OCI-LY7 (cell line): ENCODE measurements at regions not wholly inside any gene's neighbourhood (a gene's known extent, or its start where the extent isn't known, plus 50 kb on each side); places are given as distances from the start of the nearest gene placed in this dataset.

Experiments used
- EZH2phosphoT487 ChIP-seq: fragments of 200-600 bp; sonication (generic); IDR thresholded peaks from 2 replicates; pipeline ENCODE4 v1.6.1; 2018; ENCODE audit warnings: low read depth, borderline replicate concordance, mild to moderate bottlenecking, mixed run types, antibody characterized with exemption, low read length, moderate library complexity, mixed read lengths
- TF ChIP-seq, protein P1 (sequence below): fragments of 200-600 bp; sonication (generic); conservative IDR thresholded peaks from 2 replicates; pipeline ENCODE4 v1.5.1; 2014; ENCODE audit warnings: mild to moderate bottlenecking, antibody characterized with exemption, low read length, moderate library complexity, mixed read lengths

DNA sequence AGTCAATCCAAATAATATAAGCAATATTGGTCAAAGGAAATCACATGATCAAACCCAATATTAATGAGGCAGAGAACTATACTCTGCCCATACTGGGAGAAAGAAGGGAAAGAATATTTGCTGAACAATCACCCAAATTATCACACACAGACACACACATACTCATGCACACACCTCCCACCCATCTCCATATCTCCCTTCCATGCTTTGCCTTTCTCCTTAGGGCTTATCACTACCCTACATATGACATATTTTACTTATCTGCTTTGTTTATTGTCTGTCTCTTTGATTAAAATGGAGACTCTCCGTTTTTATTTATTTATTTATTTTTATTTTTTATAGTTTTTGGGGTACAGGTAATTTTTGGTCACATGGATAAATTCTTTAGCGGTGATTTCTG is 112.9 kb upstream of the NHS start:
- TF ChIP-seq, protein P1, sequence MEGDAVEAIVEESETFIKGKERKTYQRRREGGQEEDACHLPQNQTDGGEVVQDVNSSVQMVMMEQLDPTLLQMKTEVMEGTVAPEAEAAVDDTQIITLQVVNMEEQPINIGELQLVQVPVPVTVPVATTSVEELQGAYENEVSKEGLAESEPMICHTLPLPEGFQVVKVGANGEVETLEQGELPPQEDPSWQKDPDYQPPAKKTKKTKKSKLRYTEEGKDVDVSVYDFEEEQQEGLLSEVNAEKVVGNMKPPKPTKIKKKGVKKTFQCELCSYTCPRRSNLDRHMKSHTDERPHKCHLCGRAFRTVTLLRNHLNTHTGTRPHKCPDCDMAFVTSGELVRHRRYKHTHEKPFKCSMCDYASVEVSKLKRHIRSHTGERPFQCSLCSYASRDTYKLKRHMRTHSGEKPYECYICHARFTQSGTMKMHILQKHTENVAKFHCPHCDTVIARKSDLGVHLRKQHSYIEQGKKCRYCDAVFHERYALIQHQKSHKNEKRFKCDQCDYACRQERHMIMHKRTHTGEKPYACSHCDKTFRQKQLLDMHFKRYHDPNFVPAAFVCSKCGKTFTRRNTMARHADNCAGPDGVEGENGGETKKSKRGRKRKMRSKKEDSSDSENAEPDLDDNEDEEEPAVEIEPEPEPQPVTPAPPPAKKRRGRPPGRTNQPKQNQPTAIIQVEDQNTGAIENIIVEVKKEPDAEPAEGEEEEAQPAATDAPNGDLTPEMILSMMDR = no peak
- TF ChIP-seq EZH2phosphoT487 = no peak
